Astrocyte (in vitro differentiated cells and primary cell): ENCODE measurements at regions not wholly inside any gene's neighbourhood (a gene's known extent, or its start where the extent isn't known, plus 50 kb on each side); places are given as distances from the start of the nearest gene placed in this dataset.
A peak's percentile ranks its signal among the peaks of the same experiment; 100 is the strongest.

Experiments used
- DNase-seq: peaks from one replicate; pipeline ENCODE4 v3.0.0-alpha.2; 2010; ENCODE audit warnings: low read depth
- FAIRE-seq: peaks from 2 replicates; lab custom pipeline; 2011; peaks lifted over from hg19 to GRCh38; lab: Jason Lieb, UNC
- H2AFZ ChIP-seq: 2 replicates; pipeline ENCODE4 v1.6.0; 2012; ENCODE audit warnings: low read depth, low read length, inconsistent platforms
- H3K27ac ChIP-seq: 2 replicates; pipeline ENCODE4 v1.5.1; 2011; ENCODE audit warnings: low read depth, low read length, inconsistent platforms
- H3K27me3 ChIP-seq: 2 replicates; pipeline ENCODE4 v1.6.0; 2011; ENCODE audit warnings: low read length, inconsistent platforms; ENCODE audit not compliant: insufficient read depth
- H3K36me3 ChIP-seq: 2 replicates; pipeline ENCODE4 v1.5.1; 2011; ENCODE audit warnings: low read length, inconsistent platforms; ENCODE audit not compliant: insufficient read depth
- H3K4me1 ChIP-seq: 2 replicates; pipeline ENCODE4 v1.5.1; 2011; ENCODE audit warnings: low read length, inconsistent platforms; ENCODE audit not compliant: insufficient read depth
- H3K4me2 ChIP-seq: 2 replicates; pipeline ENCODE4 v1.6.0; 2012; ENCODE audit warnings: low read length, inconsistent platforms
- H3K4me3 ChIP-seq: 2 replicates; pipeline ENCODE4 v1.5.1; 2011; ENCODE audit warnings: low read depth, mild to moderate bottlenecking, low read length, inconsistent platforms; ENCODE audit not compliant: insufficient read depth
- H3K79me2 ChIP-seq: 2 replicates; pipeline ENCODE4 v1.6.0; 2012; ENCODE audit warnings: mild to moderate bottlenecking, low read length, inconsistent platforms; ENCODE audit not compliant: insufficient read depth
- H3K9ac ChIP-seq: 2 replicates; pipeline ENCODE4 v1.6.0; 2012; ENCODE audit warnings: mild to moderate bottlenecking, low read length, inconsistent platforms
- H3K9me3 ChIP-seq: 2 replicates; pipeline ENCODE4 v1.5.1; 2012; ENCODE audit warnings: low read depth, mild to moderate bottlenecking, low read length, inconsistent platforms; ENCODE audit not compliant: insufficient read depth
- H4K20me1 ChIP-seq: 2 replicates; pipeline ENCODE4 v1.6.0; 2012; ENCODE audit warnings: low read length, inconsistent platforms; ENCODE audit not compliant: insufficient read depth
- H3K27ac Mint-ChIP-seq: one replicate; pipeline ENCODE4 v1.8.0; 2021; ENCODE audit warnings: mild to moderate bottlenecking, mixed read lengths; ENCODE audit not compliant: unreplicated experiment
- H3K27me3 Mint-ChIP-seq: one replicate; pipeline ENCODE4 v1.8.0; 2021; ENCODE audit warnings: low read depth, mixed read lengths; ENCODE audit not compliant: unreplicated experiment
- H3K36me3 Mint-ChIP-seq: one replicate; pipeline ENCODE4 v1.8.0; 2021; ENCODE audit warnings: low read depth, mixed read lengths; ENCODE audit not compliant: unreplicated experiment
- H3K4me1 Mint-ChIP-seq: one replicate; pipeline ENCODE4 v1.8.0; 2021; ENCODE audit warnings: low read depth, mixed read lengths; ENCODE audit not compliant: unreplicated experiment
- H3K4me3 Mint-ChIP-seq: one replicate; pipeline ENCODE4 v1.8.0; 2021; ENCODE audit warnings: mild to moderate bottlenecking, moderate library complexity, mixed read lengths; ENCODE audit not compliant: unreplicated experiment
- H3K9me3 Mint-ChIP-seq: one replicate; pipeline ENCODE4 v1.8.0; 2021; ENCODE audit warnings: mild to moderate bottlenecking, mixed read lengths; ENCODE audit not compliant: unreplicated experiment
- CTCF ChIP-seq: IDR thresholded peaks from 2 replicates; pipeline ENCODE4 v1.5.1; 2011; ENCODE audit warnings: low read depth, mild to moderate bottlenecking, inconsistent platforms, low read length, moderate library complexity; ENCODE audit not compliant: insufficient read depth
- EZH2 ChIP-seq: IDR thresholded peaks from 2 replicates; pipeline ENCODE4 v1.6.1; 2012; ENCODE audit warnings: mild to moderate bottlenecking, low read length, inconsistent platforms; ENCODE audit not compliant: insufficient read depth

GRCh38 chr7:24054236-24054635, 229.8 kb upstream of the NPY start:
- TF ChIP-seq EZH2 = no peak
- TF ChIP-seq CTCF = no peak
- no peak overlapping the region for H3K4me3 Mint-ChIP-seq
- no peaks in the 10 kb centered on the region for H3K9me3 Mint-ChIP-seq
- no peak overlapping the region for H3K27ac Mint-ChIP-seq
- Histone ChIP-seq H3K27me3 (peaks cover 6% of the 10 kb centered on the region), H4K20me1 (no peaks in the 10 kb centered on the region), H3K27ac (no peak overlapping the region), H3K9ac (no peak overlapping the region), H3K4me3 (no peak overlapping the region), H3K36me3 (no peaks in the 10 kb centered on the region), H3K79me2 (no peaks in the 10 kb centered on the region), H2AFZ (no peak overlapping the region), H3K9me3 (no peaks in the 10 kb centered on the region), H3K4me1 (peaks cover 9% of the 10 kb centered on the region), H3K4me2 (no peak overlapping the region)
- H3K27me3 Mint-ChIP-seq = peaks cover 4% of the 10 kb centered on the region
- no peak for FAIRE-seq
- no peaks in the 10 kb centered on the region for H3K36me3 Mint-ChIP-seq
- H3K4me1 Mint-ChIP-seq = peaks cover 21% of the 10 kb centered on the region
- no peak for DNase-seq

- Mint-ChIP-seq H3K36me3 (no peaks in the 10 kb centered on the region), H3K4me3 (no peak overlapping the region), H3K9me3 (peaks cover 5% of the 10 kb centered on the region), H3K4me1 (peaks cover 21% of the 10 kb centered on the region), H3K27ac (no peak overlapping the region), H3K27me3 (peaks cover 4% of the 10 kb centered on the region)
- H3K4me3 ChIP-seq = no peak overlapping the region
- no peak overlapping the region for H3K9ac ChIP-seq
- no peak overlapping the region for H3K27ac ChIP-seq
- H2AFZ ChIP-seq = no peak overlapping the region
- no peak overlapping the region for H3K4me2 ChIP-seq
- H3K36me3 ChIP-seq = no peaks in the 10 kb centered on the region
- H3K79me2 ChIP-seq = no peaks in the 10 kb centered on the region
- no peak for DNase-seq
- no peak for FAIRE-seq
- H3K9me3 ChIP-seq = no peaks in the 10 kb centered on the region
- H3K4me1 ChIP-seq = peaks cover 9% of the 10 kb centered on the region
- H4K20me1 ChIP-seq = no peaks in the 10 kb centered on the region
- H3K27me3 ChIP-seq = peaks cover 6% of the 10 kb centered on the region
- TF ChIP-seq EZH2 (no peak), CTCF (peak; percentile 8)
Measured at GRCh38 chr7:24057243-24057642, 226.7 kb upstream of the NPY start.

GRCh38 chr7:24058953-24059352, 225.0 kb upstream of the NPY start:
- H3K27me3 Mint-ChIP-seq = peaks cover 4% of the 10 kb centered on the region
- FAIRE-seq = no peak
- Histone ChIP-seq H3K9ac (no peak overlapping the region), H3K4me1 (no peaks in the 10 kb centered on the region), H3K36me3 (no peaks in the 10 kb centered on the region), H3K9me3 (no peaks in the 10 kb centered on the region), H3K4me2 (no peak overlapping the region), H4K20me1 (no peaks in the 10 kb centered on the region), H3K27me3 (peaks cover 6% of the 10 kb centered on the region), H3K27ac (no peak overlapping the region), H3K4me3 (no peak overlapping the region), H2AFZ (no peak overlapping the region), H3K79me2 (no peaks in the 10 kb centered on the region)
- DNase-seq = no peak
- peaks cover 6% of the 10 kb centered on the region for H3K4me1 Mint-ChIP-seq
- TF ChIP-seq EZH2 (no peak), CTCF (no peak)
- no peak overlapping the region for H3K4me3 Mint-ChIP-seq
- H3K27ac Mint-ChIP-seq = peak overlapping the region; percentile 58
- H3K36me3 Mint-ChIP-seq = no peaks in the 10 kb centered on the region
- peaks cover 5% of the 10 kb centered on the region for H3K9me3 Mint-ChIP-seq
